CD4-positive, alpha-beta T cell (primary cell): ENCODE measurements at regions not wholly inside any gene's neighbourhood (a gene's known extent, or its start where the extent isn't known, plus 50 kb on each side); places are given as distances from the start of the nearest gene placed in this dataset.

Experiments used
- ATAC-seq: fragments of 200-7000 bp; cut with Tn5 transposase; one replicate; pipeline ENCODE4 v1.10.0; 2022; ENCODE audit warnings: mild to moderate bottlenecking; ENCODE audit not compliant: poor library complexity
- CTCF ChIA-PET: fragments of 350-600 bp; sonication (Branson Sonifier 250); formaldehyde crosslinking; loops from one replicate; lab custom pipeline; 2021; ENCODE audit warnings: antibody characterized with exemption, inconsistent platforms; lab: Charles Lee
- POLR2A ChIA-PET: fragments of 350-600 bp; sonication (Branson Sonifier 250); formaldehyde crosslinking; loops from one replicate; lab custom pipeline; 2021; ENCODE audit warnings: antibody characterized with exemption, inconsistent platforms; lab: Charles Lee
- DNase-seq, 14 experiments: peaks; one replicate each; pipeline ENCODE4 v3.0.0-alpha.2; 2013 to 2020; ENCODE audit warnings: mixed read lengths in 2 of 14
- H3K27ac ChIP-seq, 2 donors: one replicate each; pipeline versions ENCODE4 v1.5.1 to v1.7.0; 2013; ENCODE audit warnings: low read length in 2 of 2, low read depth in 1 of 2, mild to moderate bottlenecking in 1 of 2
- H3K27me3 ChIP-seq, 2 experiments: 1 replicate in 1 of 2; 2 replicates in 1 of 2; pipeline versions ENCODE4 v1.6.1 to v1.7.0; 2013; ENCODE audit warnings: low read length in 2 of 2, control low read depth in 1 of 2, mild to moderate bottlenecking in 1 of 2, moderate library complexity in 1 of 2; ENCODE audit not compliant: insufficient read depth in 2 of 2, control insufficient read depth in 1 of 2
- H3K36me3 ChIP-seq: one replicate; pipeline ENCODE4 v1.6.1; 2013; ENCODE audit warnings: low read length, control low read depth; ENCODE audit not compliant: insufficient read depth
- H3K4me1 ChIP-seq: one replicate; pipeline ENCODE4 v1.6.1; 2013; ENCODE audit warnings: low read length, control low read depth; ENCODE audit not compliant: insufficient read depth
- H3K4me3 ChIP-seq: one replicate; pipeline ENCODE4 v1.5.1; 2013; ENCODE audit warnings: mild to moderate bottlenecking, low read length, moderate library complexity
- H3K9me3 ChIP-seq, 2 experiments: 1 replicate in 1 of 2; 2 replicates in 1 of 2; pipeline versions ENCODE4 v1.6.1 to v1.7.0; 2013; ENCODE audit warnings: low read length in 2 of 2, mild to moderate bottlenecking in 2 of 2, control low read depth in 1 of 2, moderate library complexity in 1 of 2; ENCODE audit not compliant: control insufficient read depth in 1 of 2, insufficient read depth in 1 of 2
- H3K27ac Mint-ChIP-seq: one replicate; pipeline ENCODE4 v1.8.0; 2020; ENCODE audit warnings: mixed read lengths
- H3K27me3 Mint-ChIP-seq: one replicate; pipeline ENCODE4 v1.8.0; 2021; ENCODE audit warnings: mixed read lengths
- H3K36me3 Mint-ChIP-seq: one replicate; pipeline ENCODE4 v1.8.0; 2021; ENCODE audit warnings: low read depth, mixed read lengths
- H3K4me1 Mint-ChIP-seq: one replicate; pipeline ENCODE4 v1.8.0; 2021; ENCODE audit warnings: low read depth, mixed read lengths
- H3K4me3 Mint-ChIP-seq: one replicate; pipeline ENCODE4 v1.8.0; 2020; ENCODE audit warnings: mild to moderate bottlenecking, mixed read lengths
- H3K9me3 Mint-ChIP-seq: one replicate; pipeline ENCODE4 v1.8.0; 2020; ENCODE audit warnings: mixed read lengths
- CTCF ChIP-seq: fragments of 200-600 bp; IDR thresholded peaks from one replicate; pipeline ENCODE4 v1.8.0; 2022; ENCODE audit warnings: antibody characterized with exemption, mild to moderate bottlenecking
- intact Hi-C, 2 experiments: fragments of 100-400 bp; cut with DNase I in 1 of 2; cut with micrococcal nuclease in 1 of 2; formaldehyde crosslinking; loops; one replicate each; pipeline versions ENCODE4 v1.15.1 to v1.9.0; 2023 to 2025; cut with DNase I, micrococcal nuclease

GRCh38 chr18:60199505-60199904 lies 173.1 kb downstream of the MC4R start:
- ChIA-PET POLR2A (no interaction called here), CTCF (no interaction called here)
- H3K27ac Mint-ChIP-seq: no peak overlapping the region
- H3K36me3 Mint-ChIP-seq: no peaks in the 10 kb centered on the region
- Histone ChIP-seq H3K4me3 (no peak overlapping the region), H3K36me3 (no peaks in the 10 kb centered on the region), H3K27ac (no peak overlapping the region), H3K4me1 (no peaks in the 10 kb centered on the region), H3K27me3 (no peaks in the 10 kb centered on the region), H3K9me3 (peaks cover 0 to 4% of the 10 kb centered on the region in 2 experiments)
- no peaks in the 10 kb centered on the region for H3K4me1 Mint-ChIP-seq
- DNase-seq (no peak), ATAC-seq (no peak)
- intact Hi-C loops: no loop called here
- H3K4me3 Mint-ChIP-seq: no peak overlapping the region
- TF ChIP-seq CTCF: no peak
- H3K27me3 Mint-ChIP-seq: no peaks in the 10 kb centered on the region
- H3K9me3 Mint-ChIP-seq: no peaks in the 10 kb centered on the region

GRCh38 chr18:60197671-60198462 lies 174.7 kb downstream of the MC4R start:
- CTCF ChIA-PET: no interaction called here

GRCh38 chr18:60196836-60197606 lies 175.6 kb downstream of the MC4R start:
- Mint-ChIP-seq H3K36me3 (no peaks in the 10 kb centered on the region), H3K4me3 (no peak overlapping the region), H3K4me1 (no peaks in the 10 kb centered on the region), H3K9me3 (no peaks in the 10 kb centered on the region), H3K27me3 (no peaks in the 10 kb centered on the region), H3K27ac (no peak overlapping the region)
- ChIA-PET CTCF (no interaction called here), POLR2A (no interaction called here)
- Histone ChIP-seq H3K9me3 (peaks cover 0 to under 1% of the 10 kb centered on the region in 2 experiments), H3K36me3 (no peaks in the 10 kb centered on the region), H3K27ac (no peak overlapping the region), H3K4me1 (no peaks in the 10 kb centered on the region), H3K4me3 (no peak overlapping the region), H3K27me3 (no peaks in the 10 kb centered on the region)
- no peak for DNase-seq
- TF ChIP-seq CTCF: no peak
- intact Hi-C loops: no loop called here
- ATAC-seq: no peak

More at GRCh38 chr18:60197671-60198462, 174.7 kb downstream of the MC4R start:
- no peak overlapping the region for H3K27ac ChIP-seq
- POLR2A ChIA-PET: no interaction called here
- Mint-ChIP-seq H3K36me3 (no peaks in the 10 kb centered on the region), H3K27ac (no peak overlapping the region), H3K4me3 (no peak overlapping the region), H3K27me3 (no peaks in the 10 kb centered on the region), H3K9me3 (no peaks in the 10 kb centered on the region), H3K4me1 (no peaks in the 10 kb centered on the region)
- TF ChIP-seq CTCF: no peak
- H3K36me3 ChIP-seq: no peaks in the 10 kb centered on the region
- H3K27me3 ChIP-seq: no peaks in the 10 kb centered on the region
- no peak for DNase-seq
- ATAC-seq: no peak
- intact Hi-C loops: no loop called here
- H3K4me3 ChIP-seq: no peak overlapping the region
- H3K4me1 ChIP-seq: no peaks in the 10 kb centered on the region
- H3K9me3 ChIP-seq: peaks cover 0 to 4% of the 10 kb centered on the region in 2 experiments
